ENCODE measurements at regions not wholly inside any gene's neighbourhood (a gene's known extent, or its start where the extent isn't known, plus 50 kb on each side); places are given as distances from the start of the nearest gene placed in this dataset.

DNA sequence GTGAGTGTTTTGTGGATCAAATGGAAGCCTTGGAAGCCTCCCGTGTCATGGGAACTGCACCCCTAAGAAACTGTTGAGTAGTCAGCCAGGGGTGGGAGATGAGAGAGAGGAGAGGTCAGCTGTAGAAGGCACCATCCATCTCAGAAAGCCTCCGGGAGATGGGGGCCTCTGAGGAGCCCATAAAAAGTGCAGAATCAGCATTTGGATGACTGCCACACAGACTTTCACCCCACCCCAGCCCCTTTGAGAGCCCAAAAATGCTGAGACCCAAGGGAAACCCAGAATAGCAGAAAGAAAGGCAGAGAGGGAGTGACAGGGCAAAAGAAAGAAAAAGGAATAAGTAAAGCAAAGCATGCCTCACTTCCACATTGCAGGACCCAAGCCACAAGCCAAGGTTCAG lies 443.1 kb upstream of the ZEB2 start:
- no peaks in the 10 kb centered on the region for H3K9me3 ChIP-seq
- H3K27me3 ChIP-seq = no peaks in the 10 kb centered on the region
- no peaks in the 10 kb centered on the region for H3K36me3 ChIP-seq
- no peak for ATAC-seq
- H3K27ac ChIP-seq = no peak overlapping the region
- TF ChIP-seq, protein P1, sequence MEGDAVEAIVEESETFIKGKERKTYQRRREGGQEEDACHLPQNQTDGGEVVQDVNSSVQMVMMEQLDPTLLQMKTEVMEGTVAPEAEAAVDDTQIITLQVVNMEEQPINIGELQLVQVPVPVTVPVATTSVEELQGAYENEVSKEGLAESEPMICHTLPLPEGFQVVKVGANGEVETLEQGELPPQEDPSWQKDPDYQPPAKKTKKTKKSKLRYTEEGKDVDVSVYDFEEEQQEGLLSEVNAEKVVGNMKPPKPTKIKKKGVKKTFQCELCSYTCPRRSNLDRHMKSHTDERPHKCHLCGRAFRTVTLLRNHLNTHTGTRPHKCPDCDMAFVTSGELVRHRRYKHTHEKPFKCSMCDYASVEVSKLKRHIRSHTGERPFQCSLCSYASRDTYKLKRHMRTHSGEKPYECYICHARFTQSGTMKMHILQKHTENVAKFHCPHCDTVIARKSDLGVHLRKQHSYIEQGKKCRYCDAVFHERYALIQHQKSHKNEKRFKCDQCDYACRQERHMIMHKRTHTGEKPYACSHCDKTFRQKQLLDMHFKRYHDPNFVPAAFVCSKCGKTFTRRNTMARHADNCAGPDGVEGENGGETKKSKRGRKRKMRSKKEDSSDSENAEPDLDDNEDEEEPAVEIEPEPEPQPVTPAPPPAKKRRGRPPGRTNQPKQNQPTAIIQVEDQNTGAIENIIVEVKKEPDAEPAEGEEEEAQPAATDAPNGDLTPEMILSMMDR (IDR thresholded peaks at IDR 0.05) = no peak
- H3K4me1 ChIP-seq = no peaks in the 10 kb centered on the region
- intact Hi-C loops (cut with DNase I) = no loop called here
- no peak overlapping the region for H3K4me3 ChIP-seq
- no peak for DNase-seq

DNA sequence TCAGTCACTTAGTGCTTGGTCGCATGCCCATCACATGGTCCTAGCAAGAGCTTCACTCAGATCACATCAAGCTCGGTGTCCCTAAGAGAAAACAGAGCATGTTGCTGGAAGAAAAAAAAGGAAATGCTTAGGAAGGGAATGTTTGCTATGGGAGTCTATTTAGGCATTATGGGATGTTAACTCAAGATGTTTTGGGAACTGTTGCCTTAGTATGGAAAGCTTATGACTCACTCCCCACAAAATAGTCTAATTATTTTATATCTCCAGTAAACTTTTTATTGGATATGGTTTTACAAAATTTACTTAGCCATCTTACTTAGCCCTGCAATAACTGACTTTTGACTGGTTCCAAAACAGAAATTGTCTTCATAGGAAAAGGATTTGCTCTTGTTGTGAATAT lies 439.5 kb upstream of the ZEB2 start:
- Histone ChIP-seq H3K27me3 (no peaks in the 10 kb centered on the region), H3K4me3 (no peak overlapping the region), H3K4me1 (no peaks in the 10 kb centered on the region), H3K27ac (no peak overlapping the region), H3K36me3 (no peaks in the 10 kb centered on the region), H3K9me3 (no peaks in the 10 kb centered on the region)
- no peak for ATAC-seq
- TF ChIP-seq, protein P1 (IDR thresholded peaks at IDR 0.05) = no peak
- intact Hi-C loops (cut with DNase I) = no loop called here
- DNase-seq = no peak

DNA sequence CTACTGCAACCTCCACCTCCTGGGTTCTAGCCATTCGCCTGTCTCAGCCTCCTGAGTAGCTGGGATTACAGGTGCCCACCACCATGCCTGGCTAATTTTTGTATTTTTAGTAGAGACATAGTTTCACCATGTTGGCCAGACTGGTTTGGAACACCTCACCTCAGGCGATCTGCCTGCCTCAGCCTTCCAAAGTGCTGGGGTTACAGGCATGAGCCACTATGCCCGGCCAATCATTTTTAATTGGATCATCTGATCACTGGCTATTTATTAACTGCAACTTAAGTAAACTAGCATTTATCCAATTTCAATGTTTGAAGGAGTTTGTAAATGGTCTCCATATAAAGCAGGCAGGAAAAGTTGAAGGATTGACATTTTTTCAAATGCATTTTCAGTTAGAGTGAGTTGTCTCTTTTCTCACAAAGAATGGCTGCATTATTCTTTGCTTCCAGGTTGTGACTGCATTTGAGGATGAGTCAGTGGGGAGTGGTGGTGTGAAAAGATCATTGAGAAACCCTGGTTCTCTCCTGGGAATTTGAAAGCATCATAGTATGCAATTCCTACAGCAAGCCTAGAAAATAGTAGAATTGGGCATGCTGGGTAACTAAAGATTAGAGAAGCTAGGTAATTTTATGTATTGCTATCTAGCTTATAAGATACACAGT lies 431.1 kb upstream of the ZEB2 start:
- no peak for ATAC-seq
- intact Hi-C loops (cut with DNase I) = no loop called here
- Histone ChIP-seq H3K9me3 (no peaks in the 10 kb centered on the region), H3K36me3 (no peaks in the 10 kb centered on the region), H3K4me3 (no peak overlapping the region), H3K27me3 (no peaks in the 10 kb centered on the region), H3K4me1 (no peaks in the 10 kb centered on the region), H3K27ac (no peak overlapping the region)
- TF ChIP-seq, protein P1 (IDR thresholded peaks at IDR 0.05) = no peak
- DNase-seq = no peak

DNA sequence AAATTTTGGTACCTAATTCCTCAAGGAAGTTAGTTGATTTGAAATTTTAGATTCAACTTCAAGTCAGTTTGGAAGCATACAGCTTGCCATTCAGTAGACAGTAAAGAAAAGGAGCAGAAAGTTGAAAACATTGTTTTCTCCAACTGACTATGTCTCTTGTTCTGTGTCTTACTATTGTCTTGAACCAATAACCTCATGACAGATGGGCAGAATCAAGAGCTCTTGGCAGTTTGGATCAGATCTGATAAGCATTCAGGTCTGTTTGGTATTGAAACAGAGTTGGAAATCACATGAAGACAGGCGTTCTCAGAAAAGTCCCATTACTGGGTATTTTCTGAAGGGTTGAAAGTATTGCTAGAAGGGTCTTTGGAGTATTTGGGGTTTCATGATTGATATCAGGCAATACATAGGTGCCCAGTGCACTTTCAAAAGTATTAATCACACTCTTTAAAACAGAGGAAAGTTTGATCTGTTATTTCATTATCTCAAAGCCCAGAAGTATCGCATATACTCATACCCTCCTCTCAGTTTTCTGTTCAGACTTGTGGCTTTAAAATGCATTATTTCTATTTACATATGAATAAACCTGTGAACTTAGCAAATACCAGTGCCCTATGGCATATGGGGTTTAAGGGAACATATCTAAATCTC lies 428.4 kb upstream of the ZEB2 start:
- Histone ChIP-seq H3K27ac (no peak overlapping the region), H3K4me1 (no peaks in the 10 kb centered on the region), H3K4me3 (no peak overlapping the region), H3K36me3 (no peaks in the 10 kb centered on the region), H3K27me3 (no peaks in the 10 kb centered on the region), H3K9me3 (no peaks in the 10 kb centered on the region)
- ATAC-seq (no peak), DNase-seq (no peak)
- intact Hi-C loops (cut with DNase I) = no loop called here
- TF ChIP-seq, protein P1 (IDR thresholded peaks at IDR 0.05) = no peak

DNA sequence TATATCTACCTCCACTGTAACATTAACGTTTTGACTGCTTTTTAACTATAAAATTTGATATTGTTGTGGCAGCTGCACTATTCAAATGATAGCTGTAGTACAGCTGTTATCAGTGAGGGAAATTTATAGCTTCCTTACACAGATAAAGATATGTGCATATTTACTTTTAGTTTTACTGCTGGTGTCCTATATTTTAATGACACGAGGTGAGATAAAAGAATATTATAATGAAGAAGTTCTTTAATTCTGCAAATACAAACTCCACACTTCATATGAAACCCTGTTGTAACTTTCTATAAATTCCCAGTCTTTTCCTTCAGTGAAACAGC lies 427.8 kb upstream of the ZEB2 start:
- Histone ChIP-seq H3K36me3 (no peaks in the 10 kb centered on the region), H3K4me1 (no peaks in the 10 kb centered on the region), H3K9me3 (no peaks in the 10 kb centered on the region), H3K4me3 (no peak overlapping the region), H3K27ac (no peak overlapping the region), H3K27me3 (no peaks in the 10 kb centered on the region)
- DNase-seq = no peak
- intact Hi-C loops (cut with DNase I) = no loop called here
- no peak for ATAC-seq
- TF ChIP-seq, protein P1 (IDR thresholded peaks at IDR 0.05) = no peak
